ENCODE measurements at regions not wholly inside any gene's neighbourhood (a gene's known extent, or its start where the extent isn't known, plus 50 kb on each side); places are given as distances from the start of the nearest gene placed in this dataset.

GRCh38 chr12:16901946-16902345 lies 296.0 kb upstream of the LMO3 start:
- H3K9me3 ChIP-seq (ENCODE audit: control insufficient read depth in 1 of 2, low read length in 2 of 2): peaks cover 0 to 2% of the 10 kb centered on the region in 2 donors
- H3K4me3 ChIP-seq (ENCODE audit: low read depth in 1 of 2, low read length in 2 of 2): no peak overlapping the region
- no peaks in the 10 kb centered on the region for H3K4me1 ChIP-seq (ENCODE audit: control insufficient read depth in 1 of 2, insufficient read depth in 2 of 2, low read length in 2 of 2)
- H3K27me3 ChIP-seq (ENCODE audit: low read depth, low read length): no peaks in the 10 kb centered on the region
- no peaks in the 10 kb centered on the region for H3K36me3 ChIP-seq (ENCODE audit: control insufficient read depth in 1 of 2, insufficient read depth in 2 of 2, low read length in 2 of 2)
- no peak overlapping the region for H3K27ac ChIP-seq (ENCODE audit: low read length)

DNA sequence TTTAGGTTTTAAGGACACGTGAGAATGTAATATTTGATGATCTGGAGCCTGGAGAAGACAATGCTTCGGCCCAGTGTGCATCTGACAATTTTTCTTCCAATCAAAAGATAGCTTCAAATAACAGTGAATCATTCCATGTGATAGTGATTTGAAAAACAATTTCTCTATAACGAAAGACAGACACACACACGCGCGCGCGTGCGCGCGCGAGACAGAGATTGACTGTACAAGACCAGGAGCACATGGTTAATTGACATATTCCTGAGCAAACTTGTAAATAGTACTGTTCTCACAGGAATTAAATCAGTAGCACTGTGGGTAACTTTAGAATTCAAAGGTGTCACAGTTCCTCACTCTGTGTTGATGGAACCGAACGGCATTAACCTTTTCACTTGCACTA lies 287.5 kb upstream of the LMO3 start:
- Histone ChIP-seq H3K36me3 (ENCODE audit: control insufficient read depth in 1 of 2, insufficient read depth in 2 of 2, low read length in 2 of 2) (no peaks in the 10 kb centered on the region), H3K27ac (ENCODE audit: low read length) (no peak overlapping the region), H3K27me3 (ENCODE audit: low read depth, low read length) (no peaks in the 10 kb centered on the region), H3K9me3 (ENCODE audit: control insufficient read depth in 1 of 2, low read length in 2 of 2) (peaks cover 0 to 3% of the 10 kb centered on the region in 2 donors), H3K4me3 (ENCODE audit: low read depth in 1 of 2, low read length in 2 of 2) (no peak overlapping the region), H3K4me1 (ENCODE audit: control insufficient read depth in 1 of 2, insufficient read depth in 2 of 2, low read length in 2 of 2) (no peaks in the 10 kb centered on the region)

GRCh38 chr12:16891673-16892072 lies 285.7 kb upstream of the LMO3 start:
- no peaks in the 10 kb centered on the region for H3K4me1 ChIP-seq (ENCODE audit: control insufficient read depth in 1 of 2, insufficient read depth in 2 of 2, low read length in 2 of 2)
- H3K27me3 ChIP-seq (ENCODE audit: low read depth, low read length): no peaks in the 10 kb centered on the region
- peaks cover 0 to 3% of the 10 kb centered on the region in 2 donors for H3K9me3 ChIP-seq (ENCODE audit: control insufficient read depth in 1 of 2, low read length in 2 of 2)
- no peaks in the 10 kb centered on the region for H3K36me3 ChIP-seq (ENCODE audit: control insufficient read depth in 1 of 2, insufficient read depth in 2 of 2, low read length in 2 of 2)
- H3K4me3 ChIP-seq (ENCODE audit: low read depth in 1 of 2, low read length in 2 of 2): no peak overlapping the region
- no peak overlapping the region for H3K27ac ChIP-seq (ENCODE audit: low read length)

DNA sequence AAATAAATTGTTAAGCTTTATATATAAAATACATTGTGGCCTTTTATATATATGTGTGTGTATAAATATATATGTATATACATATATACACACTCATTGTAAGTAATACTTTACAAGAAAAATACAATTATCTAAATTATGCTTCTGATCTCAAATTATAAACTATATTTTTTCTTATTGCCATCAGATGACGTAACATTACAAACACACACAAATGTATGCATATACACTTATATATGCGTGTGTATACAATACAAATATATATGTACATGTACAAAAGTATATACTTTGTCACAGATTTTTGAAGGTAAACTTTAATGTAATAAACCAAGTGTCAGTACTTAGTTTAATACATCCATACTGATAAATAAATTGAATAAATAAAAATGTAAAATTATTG lies 278.9 kb upstream of the LMO3 start:
- Histone ChIP-seq H3K27ac (ENCODE audit: low read length) (no peak overlapping the region), H3K36me3 (ENCODE audit: control insufficient read depth in 1 of 2, insufficient read depth in 2 of 2, low read length in 2 of 2) (no peaks in the 10 kb centered on the region), H3K4me1 (ENCODE audit: control insufficient read depth in 1 of 2, insufficient read depth in 2 of 2, low read length in 2 of 2) (no peaks in the 10 kb centered on the region), H3K9me3 (ENCODE audit: control insufficient read depth in 1 of 2, low read length in 2 of 2) (peaks cover 0 to 3% of the 10 kb centered on the region in 2 donors), H3K4me3 (ENCODE audit: low read depth in 1 of 2, low read length in 2 of 2) (no peak overlapping the region), H3K27me3 (ENCODE audit: low read depth, low read length) (no peaks in the 10 kb centered on the region)

- no peaks in the 10 kb centered on the region for H3K36me3 ChIP-seq (ENCODE audit: control insufficient read depth in 1 of 2, insufficient read depth in 2 of 2, low read length in 2 of 2)
- no peak overlapping the region for H3K4me3 ChIP-seq (ENCODE audit: low read depth in 1 of 2, low read length in 2 of 2)
- H3K27me3 ChIP-seq (ENCODE audit: low read depth, low read length): no peaks in the 10 kb centered on the region
- H3K9me3 ChIP-seq (ENCODE audit: control insufficient read depth in 1 of 2, low read length in 2 of 2): no peaks in the 10 kb centered on the region
- no peaks in the 10 kb centered on the region for H3K4me1 ChIP-seq (ENCODE audit: control insufficient read depth in 1 of 2, insufficient read depth in 2 of 2, low read length in 2 of 2)
- no peak overlapping the region for H3K27ac ChIP-seq (ENCODE audit: low read length)
Observed at GRCh38 chr12:16884056-16884455, 278.1 kb upstream of the LMO3 start.

- Histone ChIP-seq H3K27ac (ENCODE audit: low read length) (no peak overlapping the region), H3K4me1 (ENCODE audit: control insufficient read depth in 1 of 2, insufficient read depth in 2 of 2, low read length in 2 of 2) (no peaks in the 10 kb centered on the region), H3K9me3 (ENCODE audit: control insufficient read depth in 1 of 2, low read length in 2 of 2) (no peaks in the 10 kb centered on the region), H3K27me3 (ENCODE audit: low read depth, low read length) (no peaks in the 10 kb centered on the region), H3K4me3 (ENCODE audit: low read depth in 1 of 2, low read length in 2 of 2) (no peak overlapping the region), H3K36me3 (ENCODE audit: control insufficient read depth in 1 of 2, insufficient read depth in 2 of 2, low read length in 2 of 2) (no peaks in the 10 kb centered on the region)
Observed at GRCh38 chr12:16881986-16882570, 276.1 kb upstream of the LMO3 start.

DNA sequence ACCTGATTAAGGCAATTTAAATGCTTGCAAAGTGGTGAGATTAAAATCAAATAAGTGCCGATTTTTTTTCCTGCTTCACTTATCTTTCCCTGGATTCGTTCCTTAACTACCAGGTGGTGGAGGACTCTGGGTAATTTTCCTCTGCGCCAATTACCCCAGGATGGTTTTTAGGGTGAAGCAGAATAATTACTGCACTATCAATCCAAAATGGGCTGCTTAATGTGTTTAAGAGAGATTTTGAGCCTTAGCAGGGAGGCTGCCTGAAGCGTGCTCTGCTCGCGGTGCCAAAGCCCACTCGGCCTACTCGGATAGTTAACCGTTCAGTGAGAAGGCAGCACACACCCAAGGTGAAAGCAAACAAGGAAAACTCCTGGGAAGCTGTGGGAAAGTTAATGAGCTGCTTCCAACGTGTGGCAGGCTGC lies 274.9 kb upstream of the LMO3 start:
- Histone ChIP-seq H3K36me3 (ENCODE audit: control insufficient read depth in 1 of 2, insufficient read depth in 2 of 2, low read length in 2 of 2) (no peaks in the 10 kb centered on the region), H3K27ac (ENCODE audit: low read length) (no peak overlapping the region), H3K27me3 (ENCODE audit: low read depth, low read length) (no peaks in the 10 kb centered on the region), H3K4me3 (ENCODE audit: low read depth in 1 of 2, low read length in 2 of 2) (peak overlapping the region in 1 of 2 donors; percentile 35), H3K4me1 (ENCODE audit: control insufficient read depth in 1 of 2, insufficient read depth in 2 of 2, low read length in 2 of 2) (no peaks in the 10 kb centered on the region), H3K9me3 (ENCODE audit: control insufficient read depth in 1 of 2, low read length in 2 of 2) (no peaks in the 10 kb centered on the region)

DNA sequence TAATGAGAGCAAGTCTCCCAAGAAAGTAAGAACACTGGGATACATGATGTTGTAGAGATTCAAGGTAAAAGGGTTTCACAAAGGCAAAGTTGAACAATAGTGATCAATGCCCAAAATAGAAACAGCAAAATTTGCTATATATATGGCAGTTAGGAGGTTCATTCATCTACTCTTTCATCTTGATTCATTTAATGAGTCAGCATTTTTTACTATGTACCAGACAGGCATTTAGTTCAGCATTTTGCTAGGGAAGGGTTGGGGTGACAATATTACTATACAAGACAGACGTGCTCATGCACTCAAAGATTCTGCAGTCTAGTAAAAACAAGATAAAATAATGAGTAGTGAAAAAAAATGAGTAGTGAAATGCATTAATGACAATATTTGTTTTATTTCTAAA lies 264.9 kb upstream of the LMO3 start:
- H3K4me1 ChIP-seq (ENCODE audit: control insufficient read depth in 1 of 2, insufficient read depth in 2 of 2, low read length in 2 of 2): no peaks in the 10 kb centered on the region
- H3K27ac ChIP-seq (ENCODE audit: low read length): no peak overlapping the region
- no peaks in the 10 kb centered on the region for H3K36me3 ChIP-seq (ENCODE audit: control insufficient read depth in 1 of 2, insufficient read depth in 2 of 2, low read length in 2 of 2)
- no peaks in the 10 kb centered on the region for H3K27me3 ChIP-seq (ENCODE audit: low read depth, low read length)
- no peak overlapping the region for H3K4me3 ChIP-seq (ENCODE audit: low read depth in 1 of 2, low read length in 2 of 2)
- H3K9me3 ChIP-seq (ENCODE audit: control insufficient read depth in 1 of 2, low read length in 2 of 2): no peaks in the 10 kb centered on the region

DNA sequence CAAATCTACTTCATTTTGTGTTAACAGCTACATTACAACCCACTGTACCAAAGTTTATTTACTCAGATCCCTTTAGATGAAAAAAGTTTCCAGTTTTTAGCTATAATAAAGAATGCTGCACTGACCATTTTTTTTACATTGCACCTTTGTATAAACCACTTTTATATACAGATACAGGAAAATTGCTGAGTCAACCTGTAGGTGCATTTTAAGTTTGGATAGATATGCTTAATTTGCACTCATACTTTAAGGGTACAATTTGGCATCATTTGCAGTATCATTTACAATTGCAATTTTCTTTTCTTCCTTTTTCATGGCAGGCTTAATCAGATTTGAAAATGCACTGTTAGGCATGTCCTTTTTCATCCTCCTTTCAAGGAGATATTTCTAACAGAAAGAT lies 257.8 kb upstream of the LMO3 start:
- no peaks in the 10 kb centered on the region for H3K36me3 ChIP-seq (ENCODE audit: control insufficient read depth in 1 of 2, insufficient read depth in 2 of 2, low read length in 2 of 2)
- no peaks in the 10 kb centered on the region for H3K9me3 ChIP-seq (ENCODE audit: control insufficient read depth in 1 of 2, low read length in 2 of 2)
- H3K27me3 ChIP-seq (ENCODE audit: low read depth, low read length): no peaks in the 10 kb centered on the region
- no peak overlapping the region for H3K4me3 ChIP-seq (ENCODE audit: low read depth in 1 of 2, low read length in 2 of 2)
- no peak overlapping the region for H3K27ac ChIP-seq (ENCODE audit: low read length)
- H3K4me1 ChIP-seq (ENCODE audit: control insufficient read depth in 1 of 2, insufficient read depth in 2 of 2, low read length in 2 of 2): no peaks in the 10 kb centered on the region

GRCh38 chr12:16857456-16857923 lies 251.5 kb upstream of the LMO3 start:
- Histone ChIP-seq H3K4me1 (ENCODE audit: control insufficient read depth in 1 of 2, insufficient read depth in 2 of 2, low read length in 2 of 2) (no peaks in the 10 kb centered on the region), H3K9me3 (ENCODE audit: control insufficient read depth in 1 of 2, low read length in 2 of 2) (no peaks in the 10 kb centered on the region), H3K4me3 (ENCODE audit: low read depth in 1 of 2, low read length in 2 of 2) (no peak overlapping the region), H3K27me3 (ENCODE audit: low read depth, low read length) (no peaks in the 10 kb centered on the region), H3K27ac (ENCODE audit: low read length) (no peak overlapping the region), H3K36me3 (ENCODE audit: control insufficient read depth in 1 of 2, insufficient read depth in 2 of 2, low read length in 2 of 2) (no peaks in the 10 kb centered on the region)

DNA sequence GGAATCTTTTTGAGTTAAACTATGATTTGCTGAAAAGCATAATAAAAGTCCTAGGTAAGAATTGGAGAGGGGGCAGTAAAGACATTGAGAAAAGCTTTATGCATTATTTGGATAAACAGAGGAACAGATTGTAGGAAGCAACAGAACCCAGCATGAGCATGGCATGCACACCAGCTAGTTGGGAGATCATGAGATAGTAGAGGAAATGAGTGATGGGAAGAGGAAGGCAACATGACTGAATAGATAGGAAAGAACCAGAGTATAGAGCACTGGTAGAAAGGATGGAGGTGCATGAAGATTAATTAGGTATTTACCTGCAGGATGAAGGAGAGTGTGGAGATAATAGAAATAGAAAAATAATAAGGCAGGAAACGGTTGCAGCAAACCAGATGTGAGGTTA lies 248.5 kb upstream of the LMO3 start:
- Histone ChIP-seq H3K27me3 (ENCODE audit: low read depth, low read length) (no peaks in the 10 kb centered on the region), H3K4me3 (ENCODE audit: low read depth in 1 of 2, low read length in 2 of 2) (no peak overlapping the region), H3K9me3 (ENCODE audit: control insufficient read depth in 1 of 2, low read length in 2 of 2) (no peaks in the 10 kb centered on the region), H3K4me1 (ENCODE audit: control insufficient read depth in 1 of 2, insufficient read depth in 2 of 2, low read length in 2 of 2) (no peaks in the 10 kb centered on the region), H3K27ac (ENCODE audit: low read length) (no peak overlapping the region), H3K36me3 (ENCODE audit: control insufficient read depth in 1 of 2, insufficient read depth in 2 of 2, low read length in 2 of 2) (no peaks in the 10 kb centered on the region)

GRCh38 chr12:16849473-16849872 lies 243.5 kb upstream of the LMO3 start:
- Histone ChIP-seq H3K4me3 (ENCODE audit: low read depth in 1 of 2, low read length in 2 of 2) (no peak overlapping the region), H3K27ac (ENCODE audit: low read length) (no peak overlapping the region), H3K27me3 (ENCODE audit: low read depth, low read length) (no peaks in the 10 kb centered on the region), H3K36me3 (ENCODE audit: control insufficient read depth in 1 of 2, insufficient read depth in 2 of 2, low read length in 2 of 2) (no peaks in the 10 kb centered on the region), H3K9me3 (ENCODE audit: control insufficient read depth in 1 of 2, low read length in 2 of 2) (no peaks in the 10 kb centered on the region), H3K4me1 (ENCODE audit: control insufficient read depth in 1 of 2, insufficient read depth in 2 of 2, low read length in 2 of 2) (no peaks in the 10 kb centered on the region)
